ENCODE measurements at regions not wholly inside any gene's neighbourhood (a gene's known extent, or its start where the extent isn't known, plus 50 kb on each side); places are given as distances from the start of the nearest gene placed in this dataset.

DNA sequence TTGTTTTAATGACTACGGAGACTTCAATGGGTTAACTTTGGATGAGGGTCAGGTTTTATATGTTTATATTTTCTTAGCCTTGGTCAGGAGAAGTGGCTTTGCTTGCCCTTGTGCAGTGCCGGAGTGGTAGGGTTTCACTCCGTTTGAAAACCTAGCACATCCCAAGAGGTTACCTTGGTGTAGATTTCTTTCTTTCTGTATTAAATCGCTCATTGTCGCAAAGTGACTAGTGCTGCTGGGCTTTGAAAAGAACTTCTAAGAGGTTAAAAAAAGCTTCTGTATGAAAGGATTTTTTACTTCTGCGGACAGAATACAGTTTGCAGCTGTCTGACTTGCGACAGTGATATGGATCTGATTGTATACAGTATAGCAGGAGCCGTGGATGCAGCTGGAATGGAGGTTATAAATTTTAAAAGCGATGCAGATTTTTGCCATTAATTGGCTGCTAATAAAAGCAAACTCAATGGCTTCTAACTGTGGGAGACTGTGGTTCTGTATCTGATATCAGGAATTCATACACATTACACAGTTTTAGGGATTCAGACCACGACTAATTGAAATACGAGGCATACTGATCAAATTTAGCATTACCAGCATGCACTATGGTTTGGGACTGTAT, 340.9 kb upstream of the PITX2 start:
- no peak for DNase-seq (ENCODE audit: low spot score)
- H3K4me1 Mint-ChIP-seq (ENCODE audit: low read depth): no peaks in the 10 kb centered on the region
- intact Hi-C loops (cut with micrococcal nuclease): no loop called here
- H3K36me3 Mint-ChIP-seq (ENCODE audit: low read depth): no peaks in the 10 kb centered on the region
- no peaks in the 10 kb centered on the region for H3K9me3 Mint-ChIP-seq
- no peak overlapping the region for H3K27ac Mint-ChIP-seq
- H3K27me3 Mint-ChIP-seq (ENCODE audit: low read depth): no peaks in the 10 kb centered on the region
- H3K4me3 Mint-ChIP-seq (ENCODE audit: low read depth): no peak overlapping the region

DNA sequence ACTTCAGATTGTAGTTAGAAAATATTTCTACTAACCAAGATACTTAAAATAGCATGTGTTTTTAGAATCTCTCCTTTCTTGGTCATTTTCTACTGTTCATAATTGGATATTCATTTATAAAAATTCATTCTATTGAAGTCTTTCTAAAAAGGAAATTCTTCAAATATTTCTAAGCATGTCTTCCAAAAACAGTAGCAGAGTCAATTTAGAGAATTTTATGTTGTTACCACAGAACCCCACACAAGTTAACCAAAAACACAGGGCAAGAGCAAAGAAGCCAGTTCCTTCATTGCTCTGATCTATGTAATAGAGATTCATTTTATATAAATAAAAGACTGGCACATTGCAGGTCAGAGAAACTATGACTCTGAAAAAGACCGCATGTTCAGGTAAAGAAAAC, 345.1 kb upstream of the PITX2 start:
- no peaks in the 10 kb centered on the region for H3K4me1 Mint-ChIP-seq (ENCODE audit: low read depth)
- H3K4me3 Mint-ChIP-seq (ENCODE audit: low read depth): no peak overlapping the region
- no peak overlapping the region for H3K27ac Mint-ChIP-seq
- H3K36me3 Mint-ChIP-seq (ENCODE audit: low read depth): no peaks in the 10 kb centered on the region
- H3K27me3 Mint-ChIP-seq (ENCODE audit: low read depth): no peaks in the 10 kb centered on the region
- no peak for DNase-seq (ENCODE audit: low spot score)
- intact Hi-C loops (cut with micrococcal nuclease): no loop called here
- no peaks in the 10 kb centered on the region for H3K9me3 Mint-ChIP-seq

DNA sequence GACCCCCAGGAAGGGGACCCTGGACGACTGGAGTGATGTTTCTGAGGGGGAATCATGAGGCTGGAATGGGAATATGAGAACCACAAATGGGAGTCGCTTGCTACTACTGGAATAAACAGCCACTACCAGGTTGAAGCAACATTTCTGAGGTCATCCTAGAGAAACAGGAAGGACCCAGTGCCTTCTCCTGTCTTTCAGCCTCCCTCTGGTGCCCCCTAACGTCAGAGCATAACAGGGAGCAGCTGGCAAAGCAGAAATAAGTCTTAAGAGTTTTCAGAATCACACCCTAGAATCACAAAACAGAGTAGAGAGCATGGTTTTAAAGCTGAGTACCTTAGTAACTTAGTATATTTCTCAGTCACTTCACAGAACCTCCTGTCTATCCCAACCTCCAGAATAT, 347.8 kb upstream of the PITX2 start:
- no peaks in the 10 kb centered on the region for H3K4me1 Mint-ChIP-seq (ENCODE audit: low read depth)
- intact Hi-C loops (cut with micrococcal nuclease): no loop called here

DNA sequence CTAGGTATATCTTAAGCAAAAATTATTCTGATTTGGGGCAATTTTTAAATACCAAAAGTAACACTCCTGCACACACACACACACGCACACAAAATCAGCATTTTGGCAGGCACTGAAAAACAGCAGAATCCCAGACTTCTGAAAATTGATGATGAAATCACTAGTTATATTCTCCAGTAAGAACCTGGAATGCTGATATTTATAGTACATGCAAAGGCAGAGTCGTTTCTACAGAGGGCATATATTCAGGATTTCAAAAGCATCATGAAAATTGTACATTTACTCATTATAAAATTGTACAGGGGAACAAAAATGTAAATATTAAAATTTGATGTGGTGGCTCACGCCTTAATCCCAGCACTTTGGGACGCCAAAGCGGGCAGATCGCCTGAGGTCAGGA, 352.5 kb upstream of the PITX2 start:
- DNase-seq (ENCODE audit: low spot score): no peak
- Mint-ChIP-seq H3K27ac (no peak overlapping the region), H3K4me3 (ENCODE audit: low read depth) (no peak overlapping the region), H3K4me1 (ENCODE audit: low read depth) (no peaks in the 10 kb centered on the region), H3K36me3 (ENCODE audit: low read depth) (no peaks in the 10 kb centered on the region), H3K27me3 (ENCODE audit: low read depth) (no peaks in the 10 kb centered on the region), H3K9me3 (no peaks in the 10 kb centered on the region)
- intact Hi-C loops (cut with micrococcal nuclease): no loop called here

More for the DNA sequence above, 347.8 kb upstream of the PITX2 start:
- Mint-ChIP-seq H3K4me3 (ENCODE audit: low read depth) (no peak overlapping the region), H3K27me3 (ENCODE audit: low read depth) (no peaks in the 10 kb centered on the region), H3K27ac (no peak overlapping the region), H3K36me3 (ENCODE audit: low read depth) (no peaks in the 10 kb centered on the region), H3K9me3 (no peaks in the 10 kb centered on the region)
- no peak for DNase-seq (ENCODE audit: low spot score)

DNA sequence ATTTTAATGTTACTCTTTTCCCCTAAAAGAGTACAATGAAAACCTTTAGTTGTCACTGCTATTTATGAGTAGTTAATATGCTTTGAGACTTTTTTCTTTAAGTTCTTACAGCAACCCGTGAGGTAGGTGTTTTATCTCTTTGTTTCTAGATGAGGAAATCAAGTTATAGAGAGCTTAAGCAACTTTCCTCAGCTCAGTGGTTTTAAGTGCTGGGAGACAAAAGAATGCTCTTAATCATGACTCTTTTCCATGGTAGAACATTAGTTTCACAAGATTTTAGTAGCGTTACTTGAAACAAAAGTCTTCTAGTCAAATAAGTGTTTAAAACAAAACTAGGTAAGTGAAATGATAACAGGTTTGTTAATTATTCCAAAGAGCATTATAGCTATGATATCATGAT, 354.7 kb upstream of the PITX2 start:
- Mint-ChIP-seq H3K27me3 (ENCODE audit: low read depth) (no peaks in the 10 kb centered on the region), H3K27ac (no peak overlapping the region), H3K4me1 (ENCODE audit: low read depth) (no peaks in the 10 kb centered on the region), H3K4me3 (ENCODE audit: low read depth) (no peak overlapping the region), H3K36me3 (ENCODE audit: low read depth) (no peaks in the 10 kb centered on the region), H3K9me3 (no peaks in the 10 kb centered on the region)
- no peak for DNase-seq (ENCODE audit: low spot score)
- intact Hi-C loops (cut with micrococcal nuclease): no loop called here

DNA sequence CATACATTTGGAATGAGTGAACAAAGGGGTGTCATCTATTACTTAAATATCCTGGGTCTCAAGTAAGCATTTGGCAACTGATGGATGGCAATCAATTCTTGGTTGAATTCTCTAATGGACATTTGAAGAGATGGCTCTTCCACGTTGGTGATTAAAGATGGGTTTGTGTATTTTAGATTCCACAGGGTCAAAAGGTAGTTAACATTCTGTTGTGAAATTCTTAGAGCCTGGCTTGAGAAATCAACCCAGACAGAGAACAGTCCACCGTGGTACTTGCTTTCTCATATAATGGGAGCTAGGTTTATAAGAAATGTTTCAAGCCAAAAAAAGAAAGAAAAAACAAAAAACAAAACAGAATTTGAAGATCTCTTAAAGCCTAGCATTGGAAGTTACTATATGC, 355.9 kb upstream of the PITX2 start:
- Mint-ChIP-seq H3K27me3 (ENCODE audit: low read depth) (no peaks in the 10 kb centered on the region), H3K4me1 (ENCODE audit: low read depth) (no peaks in the 10 kb centered on the region), H3K27ac (no peak overlapping the region), H3K4me3 (ENCODE audit: low read depth) (no peak overlapping the region), H3K9me3 (no peaks in the 10 kb centered on the region), H3K36me3 (ENCODE audit: low read depth) (no peaks in the 10 kb centered on the region)
- DNase-seq (ENCODE audit: low spot score): no peak
- intact Hi-C loops (cut with micrococcal nuclease): no loop called here

DNA sequence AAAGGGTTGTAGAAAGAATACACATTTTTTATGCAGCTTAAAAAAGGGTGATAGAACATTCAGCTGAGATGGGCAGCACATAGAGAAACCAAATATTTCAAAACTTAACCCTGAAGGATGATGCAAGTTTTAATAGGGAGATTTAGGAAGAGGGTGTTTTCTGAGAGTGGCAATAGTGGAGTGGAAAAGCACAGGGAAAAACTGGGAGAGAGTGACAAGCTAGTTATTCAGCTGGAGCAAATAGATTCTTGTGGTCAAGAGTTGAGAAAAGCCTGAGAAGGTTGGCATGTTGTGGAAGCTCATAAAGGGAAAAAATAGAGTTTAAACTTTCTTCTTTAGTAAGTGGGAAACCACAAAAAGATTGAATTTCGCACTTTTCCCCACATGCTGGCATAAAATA, 359.6 kb upstream of the PITX2 start:
- H3K36me3 Mint-ChIP-seq (ENCODE audit: low read depth): no peaks in the 10 kb centered on the region
- DNase-seq (ENCODE audit: low spot score): no peak
- H3K4me3 Mint-ChIP-seq (ENCODE audit: low read depth): no peak overlapping the region
- H3K27ac Mint-ChIP-seq: no peak overlapping the region
- H3K4me1 Mint-ChIP-seq (ENCODE audit: low read depth): no peaks in the 10 kb centered on the region
- no peaks in the 10 kb centered on the region for H3K27me3 Mint-ChIP-seq (ENCODE audit: low read depth)
- H3K9me3 Mint-ChIP-seq: no peaks in the 10 kb centered on the region
- intact Hi-C loops (cut with micrococcal nuclease): no loop called here

DNA sequence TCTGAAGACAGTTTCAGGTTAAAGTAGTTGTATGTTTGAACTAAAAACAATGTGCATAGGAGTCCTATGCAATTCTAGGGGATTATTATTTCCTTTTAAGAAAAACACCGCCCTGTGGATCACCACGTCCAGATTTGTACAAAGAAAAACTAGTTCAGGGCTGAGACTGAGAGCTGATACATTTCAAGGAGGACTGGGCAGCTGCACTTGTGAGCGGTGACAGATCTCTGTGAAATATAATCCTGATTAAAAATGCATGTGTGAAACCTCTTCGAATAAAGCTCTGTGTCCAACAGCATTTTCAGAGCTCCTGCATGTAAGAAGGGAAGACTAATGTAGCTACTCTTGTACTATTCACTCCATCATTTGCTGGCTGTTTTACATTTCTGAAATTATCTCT, 365.8 kb upstream of the PITX2 start:
- H3K4me3 Mint-ChIP-seq (ENCODE audit: low read depth): no peak overlapping the region
- no peaks in the 10 kb centered on the region for H3K27me3 Mint-ChIP-seq (ENCODE audit: low read depth)
- no peaks in the 10 kb centered on the region for H3K4me1 Mint-ChIP-seq (ENCODE audit: low read depth)
- no peaks in the 10 kb centered on the region for H3K36me3 Mint-ChIP-seq (ENCODE audit: low read depth)
- H3K27ac Mint-ChIP-seq: no peak overlapping the region
- intact Hi-C loops (cut with micrococcal nuclease): no loop called here
- no peaks in the 10 kb centered on the region for H3K9me3 Mint-ChIP-seq
- DNase-seq (ENCODE audit: low spot score): no peak

DNA sequence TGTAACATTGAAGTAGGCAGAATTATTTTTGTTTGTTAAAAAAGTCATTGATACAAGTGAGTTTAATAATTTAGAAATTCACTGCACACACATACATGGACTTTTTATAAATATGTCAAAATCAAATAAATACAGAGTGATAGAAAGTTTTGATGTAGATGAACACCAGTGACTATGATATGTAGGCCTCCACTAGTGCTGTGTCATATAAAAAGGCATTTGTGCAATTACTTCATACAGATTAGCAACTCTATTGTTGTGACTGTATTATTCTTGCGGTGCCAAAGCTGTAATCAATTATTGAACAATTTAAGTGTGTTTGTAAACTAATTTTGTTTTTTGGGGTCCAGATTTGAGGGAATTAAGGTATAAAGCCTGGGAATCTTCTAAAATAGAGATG, 366.2 kb upstream of the PITX2 start:
- DNase-seq (ENCODE audit: low spot score): no peak
- intact Hi-C loops (cut with micrococcal nuclease): no loop called here
- no peak overlapping the region for H3K27ac Mint-ChIP-seq
- H3K9me3 Mint-ChIP-seq: no peaks in the 10 kb centered on the region
- no peaks in the 10 kb centered on the region for H3K27me3 Mint-ChIP-seq (ENCODE audit: low read depth)
- no peaks in the 10 kb centered on the region for H3K36me3 Mint-ChIP-seq (ENCODE audit: low read depth)
- no peaks in the 10 kb centered on the region for H3K4me1 Mint-ChIP-seq (ENCODE audit: low read depth)
- no peak overlapping the region for H3K4me3 Mint-ChIP-seq (ENCODE audit: low read depth)

DNA sequence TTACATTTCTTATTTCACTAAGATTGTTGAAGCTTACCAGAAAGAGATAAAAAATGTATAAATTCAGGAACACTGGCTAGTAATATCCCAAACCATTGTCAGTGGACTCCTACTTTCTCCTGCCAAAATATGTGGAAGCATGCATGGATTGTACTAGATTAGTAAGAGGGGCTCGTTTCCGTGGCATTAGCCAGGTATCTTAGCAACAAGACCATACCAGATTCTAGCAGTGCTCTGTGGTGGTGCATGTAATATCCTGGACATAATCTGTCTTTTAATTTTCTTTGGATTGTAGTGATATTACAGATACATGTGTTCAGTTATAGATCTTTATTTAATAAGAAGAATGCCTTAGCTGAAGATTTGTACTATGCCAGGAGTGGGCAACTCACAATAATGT, 371.9 kb upstream of the PITX2 start:
- Mint-ChIP-seq H3K4me3 (ENCODE audit: low read depth) (no peak overlapping the region), H3K36me3 (ENCODE audit: low read depth) (no peaks in the 10 kb centered on the region), H3K4me1 (ENCODE audit: low read depth) (no peaks in the 10 kb centered on the region), H3K9me3 (no peaks in the 10 kb centered on the region), H3K27ac (no peak overlapping the region), H3K27me3 (ENCODE audit: low read depth) (no peaks in the 10 kb centered on the region)
- DNase-seq (ENCODE audit: low spot score): no peak
- intact Hi-C loops (cut with micrococcal nuclease): no loop called here

DNA sequence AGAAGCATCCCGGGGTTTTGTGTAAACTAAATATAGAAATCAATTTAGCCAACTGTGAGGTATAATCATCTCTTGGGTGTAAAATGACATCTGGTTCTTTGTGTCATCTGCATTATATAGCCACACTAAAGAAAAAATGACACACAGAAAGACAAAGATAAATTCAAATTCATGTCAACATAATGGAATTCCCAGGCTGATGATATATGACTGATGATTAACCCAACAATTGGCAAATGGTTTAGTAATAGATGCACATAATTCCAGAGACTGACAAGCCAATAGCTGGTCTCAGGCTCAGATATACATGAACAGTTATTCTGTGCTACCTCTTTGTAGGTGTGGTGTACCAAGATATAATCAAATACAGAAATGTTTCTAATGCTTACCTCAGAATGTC, 375.4 kb upstream of the PITX2 start:
- no peak for DNase-seq (ENCODE audit: low spot score)
- no peaks in the 10 kb centered on the region for H3K4me1 Mint-ChIP-seq (ENCODE audit: low read depth)
- no peak overlapping the region for H3K4me3 Mint-ChIP-seq (ENCODE audit: low read depth)
- H3K27ac Mint-ChIP-seq: no peak overlapping the region
- no peaks in the 10 kb centered on the region for H3K9me3 Mint-ChIP-seq
- intact Hi-C loops (cut with micrococcal nuclease): no loop called here
- no peaks in the 10 kb centered on the region for H3K36me3 Mint-ChIP-seq (ENCODE audit: low read depth)
- no peaks in the 10 kb centered on the region for H3K27me3 Mint-ChIP-seq (ENCODE audit: low read depth)

DNA sequence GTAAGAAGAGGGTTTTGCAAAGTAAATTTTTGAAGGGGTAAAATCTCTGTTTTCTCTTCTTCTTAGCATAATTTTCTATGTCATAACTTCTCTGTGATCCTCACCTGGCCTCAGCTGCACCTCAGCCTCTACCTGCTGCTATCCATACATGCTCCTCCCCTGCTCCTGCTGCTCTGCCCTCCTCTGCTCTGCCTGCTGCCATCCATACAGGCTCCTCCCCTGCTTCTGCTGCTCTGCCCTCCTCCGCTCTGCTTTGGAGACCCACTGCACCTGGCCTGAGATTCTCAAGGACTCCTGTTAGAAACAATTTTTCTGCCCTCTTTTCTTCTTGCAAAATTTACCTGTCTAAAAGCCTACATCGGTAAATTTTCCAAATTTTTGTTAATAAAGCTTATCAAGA, 388.6 kb upstream of the PITX2 start:
- intact Hi-C loops (cut with micrococcal nuclease): no loop called here
- H3K27ac Mint-ChIP-seq: no peak overlapping the region
- H3K9me3 Mint-ChIP-seq: no peaks in the 10 kb centered on the region
- no peaks in the 10 kb centered on the region for H3K36me3 Mint-ChIP-seq (ENCODE audit: low read depth)
- no peak for DNase-seq (ENCODE audit: low spot score)
- no peaks in the 10 kb centered on the region for H3K27me3 Mint-ChIP-seq (ENCODE audit: low read depth)
- no peak overlapping the region for H3K4me3 Mint-ChIP-seq (ENCODE audit: low read depth)
- no peaks in the 10 kb centered on the region for H3K4me1 Mint-ChIP-seq (ENCODE audit: low read depth)

DNA sequence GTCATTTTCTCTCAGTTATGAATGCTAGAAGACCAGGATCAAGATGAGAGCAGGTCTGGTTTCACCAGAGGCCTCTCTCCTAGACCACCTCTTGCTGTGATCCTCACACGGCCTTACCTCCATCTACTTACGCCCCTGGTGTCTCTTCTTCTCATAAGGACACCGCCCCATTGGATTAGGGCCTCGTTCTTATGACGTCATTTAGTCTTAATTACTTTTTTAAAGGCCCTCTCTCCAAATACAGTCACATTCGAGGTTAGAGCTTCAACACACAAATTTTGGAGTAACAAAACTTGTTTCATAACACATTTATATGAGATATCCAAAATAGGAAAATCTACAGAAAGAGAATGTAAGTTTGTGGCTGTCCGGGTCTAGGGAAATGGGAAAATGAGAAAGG, 391.0 kb upstream of the PITX2 start:
- H3K27me3 Mint-ChIP-seq (ENCODE audit: low read depth): no peaks in the 10 kb centered on the region
- DNase-seq (ENCODE audit: low spot score): no peak
- H3K9me3 Mint-ChIP-seq: no peaks in the 10 kb centered on the region
- no peaks in the 10 kb centered on the region for H3K4me1 Mint-ChIP-seq (ENCODE audit: low read depth)
- no peak overlapping the region for H3K4me3 Mint-ChIP-seq (ENCODE audit: low read depth)
- H3K36me3 Mint-ChIP-seq (ENCODE audit: low read depth): no peaks in the 10 kb centered on the region
- H3K27ac Mint-ChIP-seq: no peak overlapping the region
- intact Hi-C loops (cut with micrococcal nuclease): no loop called here

DNA sequence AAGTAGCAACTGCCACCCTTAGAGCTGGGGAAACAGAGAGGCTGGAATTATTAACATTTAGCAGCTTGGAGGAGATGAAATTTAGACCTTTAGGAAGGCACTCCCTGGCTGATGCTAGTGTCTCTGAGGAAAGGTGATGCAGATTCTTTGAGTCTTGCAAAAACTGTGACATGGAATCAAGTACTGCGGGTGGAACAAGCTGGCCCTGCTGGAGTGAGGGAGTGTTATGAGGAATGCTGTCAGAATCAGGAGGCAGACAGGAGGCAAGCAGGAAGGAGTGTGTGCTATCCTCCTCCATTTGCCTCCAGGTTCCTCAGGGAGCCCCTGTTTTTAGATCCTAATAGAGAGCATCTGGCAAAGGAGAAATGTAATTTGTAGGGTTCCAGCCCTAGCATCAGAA, 391.7 kb upstream of the PITX2 start:
- intact Hi-C loops (cut with micrococcal nuclease): no loop called here
- Mint-ChIP-seq H3K27me3 (ENCODE audit: low read depth) (no peaks in the 10 kb centered on the region), H3K9me3 (no peaks in the 10 kb centered on the region)

More for the DNA sequence above, 391.7 kb upstream of the PITX2 start:
- H3K4me3 Mint-ChIP-seq (ENCODE audit: low read depth): no peak overlapping the region
- DNase-seq (ENCODE audit: low spot score): no peak
- no peaks in the 10 kb centered on the region for H3K36me3 Mint-ChIP-seq (ENCODE audit: low read depth)
- no peak overlapping the region for H3K27ac Mint-ChIP-seq
- H3K4me1 Mint-ChIP-seq (ENCODE audit: low read depth): no peaks in the 10 kb centered on the region

Data from activated T-helper 2 cell treated with anti-CD3 and anti-CD28 coated beads, Interferon-gamma antibody, Interleukin-2, Interleukin-4, amounts not matched to agents 10 μg/mL and 5 μg/mL and 100 μg/mL, durations not matched to agents 14 hours and 24 hours and 36 hours (primary cell).